A172 (cell line): ENCODE measurements at regions not wholly inside any gene's neighbourhood (a gene's known extent, or its start where the extent isn't known, plus 50 kb on each side); places are given as distances from the start of the nearest gene placed in this dataset.

Source experiments
- DNase-seq: peaks from one replicate; pipeline ENCODE4 v3.0.0-alpha.2; 2015; ENCODE audit warnings: low spot score

DNA sequence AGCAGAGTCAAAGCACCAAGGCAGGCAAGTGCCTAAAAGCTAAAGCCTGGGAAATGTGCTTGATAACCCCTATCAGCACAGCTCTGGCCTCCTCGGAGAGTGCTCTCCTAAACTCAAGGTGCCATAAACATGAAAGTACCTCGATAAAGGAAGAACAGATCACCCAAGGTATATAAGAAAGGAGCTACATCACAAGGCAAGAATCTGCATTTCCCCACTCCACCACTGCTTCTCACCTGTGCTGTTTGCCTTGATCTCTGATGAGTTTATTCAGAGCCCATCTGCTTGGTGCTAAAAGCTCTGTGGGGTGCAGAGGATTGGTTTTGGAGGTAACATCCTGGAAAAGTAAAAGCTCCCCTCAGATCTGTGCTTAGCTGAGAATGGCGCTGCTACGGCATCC, 449.5 kb upstream of the CDH5 start:
- DNase-seq = no peak

DNA sequence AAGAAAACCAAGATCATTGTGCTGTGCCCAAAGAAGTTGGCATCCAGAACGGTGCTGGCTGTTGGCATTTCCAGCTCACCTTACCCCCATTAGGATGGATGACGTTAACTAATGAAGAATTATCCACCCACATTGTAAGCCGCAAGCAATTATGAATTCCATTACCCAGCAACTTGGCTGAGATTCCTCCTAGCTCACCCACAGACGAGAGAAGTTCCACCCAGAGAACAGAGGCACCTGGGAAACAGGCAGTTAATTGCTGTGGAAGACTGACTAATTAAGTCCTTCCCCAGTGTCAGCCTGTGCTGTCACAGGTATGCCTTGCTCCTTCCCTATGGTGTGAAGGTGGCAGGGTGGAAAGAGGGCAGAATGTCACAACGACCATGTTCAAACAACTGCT, 456.2 kb upstream of the CDH5 start:
- DNase-seq = no peak

DNA sequence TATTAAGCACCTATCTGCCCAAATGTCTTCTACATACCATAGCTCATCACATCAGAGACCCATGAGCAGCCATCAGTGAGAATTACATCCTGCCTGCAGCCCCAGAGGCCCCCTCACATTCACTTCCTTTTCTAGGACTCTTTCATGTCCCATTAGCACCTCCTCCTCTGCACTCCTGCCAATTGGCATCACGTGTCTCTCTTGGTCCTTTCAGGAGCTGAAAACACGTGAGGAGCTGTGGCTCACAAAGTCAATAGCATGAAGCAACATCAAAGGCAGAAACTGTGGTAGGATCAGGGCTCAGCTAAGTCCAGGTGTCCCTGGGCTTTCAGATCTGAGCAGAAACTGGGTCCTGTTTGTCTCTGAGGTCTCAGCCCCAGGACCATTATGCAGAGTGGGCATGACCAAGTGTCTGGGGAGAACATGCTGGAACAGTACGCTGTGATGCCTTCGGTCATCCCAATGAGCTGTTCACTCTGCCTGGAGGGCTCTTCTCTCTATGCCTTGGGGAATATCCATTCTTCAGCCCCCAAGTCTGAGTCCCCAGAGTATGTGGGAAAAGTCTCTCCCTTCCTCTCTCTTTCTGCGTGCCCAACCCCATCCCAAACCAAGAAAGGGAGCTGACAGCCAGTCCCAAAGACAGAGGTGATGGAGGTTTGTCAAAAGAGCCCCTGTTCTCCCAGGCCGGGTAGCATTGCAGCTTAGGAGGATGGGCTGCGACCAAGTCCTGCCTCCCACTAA, 457.0 kb upstream of the CDH5 start:
- peak; percentile 10 for DNase-seq

DNA sequence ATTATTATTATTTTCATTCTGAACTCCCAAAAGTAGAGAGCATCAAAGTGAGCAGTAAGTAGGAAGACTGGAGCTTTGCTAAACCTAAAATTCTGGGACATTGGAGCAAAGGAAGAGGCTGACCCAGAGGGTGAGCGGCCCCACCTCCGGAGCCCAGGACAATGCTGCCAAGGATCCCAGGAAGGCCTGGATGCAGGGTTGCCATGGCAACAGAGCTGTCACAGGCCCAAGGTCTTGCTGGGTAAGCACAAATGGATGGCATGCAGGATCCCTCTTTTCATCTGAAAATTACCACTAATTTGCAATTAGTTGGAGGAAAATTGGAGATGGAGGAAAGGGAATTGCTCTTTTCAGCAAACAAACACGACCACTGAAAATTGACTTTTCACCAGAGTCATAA, 457.9 kb upstream of the CDH5 start:
- DNase-seq = no peak

DNA sequence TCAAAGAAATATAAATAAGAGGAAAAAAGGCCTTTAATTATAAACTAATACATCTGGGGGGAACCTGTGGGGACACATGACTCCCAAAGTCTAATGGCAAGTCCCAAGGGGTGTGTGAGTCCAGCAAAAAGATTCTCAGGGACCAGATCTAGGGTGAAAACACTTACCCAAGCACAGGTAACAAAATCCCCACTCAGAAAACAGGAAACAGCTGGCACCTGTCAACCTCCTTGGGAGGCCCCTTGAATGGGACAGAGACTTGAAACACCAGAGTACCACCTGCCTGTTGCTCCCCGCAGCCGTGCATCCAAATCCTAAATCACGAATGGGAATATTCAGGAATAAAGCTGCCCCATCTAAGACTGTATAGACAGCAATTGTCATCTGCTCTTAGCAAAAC, 461.2 kb upstream of the CDH5 start:
- DNase-seq = no peak

DNA sequence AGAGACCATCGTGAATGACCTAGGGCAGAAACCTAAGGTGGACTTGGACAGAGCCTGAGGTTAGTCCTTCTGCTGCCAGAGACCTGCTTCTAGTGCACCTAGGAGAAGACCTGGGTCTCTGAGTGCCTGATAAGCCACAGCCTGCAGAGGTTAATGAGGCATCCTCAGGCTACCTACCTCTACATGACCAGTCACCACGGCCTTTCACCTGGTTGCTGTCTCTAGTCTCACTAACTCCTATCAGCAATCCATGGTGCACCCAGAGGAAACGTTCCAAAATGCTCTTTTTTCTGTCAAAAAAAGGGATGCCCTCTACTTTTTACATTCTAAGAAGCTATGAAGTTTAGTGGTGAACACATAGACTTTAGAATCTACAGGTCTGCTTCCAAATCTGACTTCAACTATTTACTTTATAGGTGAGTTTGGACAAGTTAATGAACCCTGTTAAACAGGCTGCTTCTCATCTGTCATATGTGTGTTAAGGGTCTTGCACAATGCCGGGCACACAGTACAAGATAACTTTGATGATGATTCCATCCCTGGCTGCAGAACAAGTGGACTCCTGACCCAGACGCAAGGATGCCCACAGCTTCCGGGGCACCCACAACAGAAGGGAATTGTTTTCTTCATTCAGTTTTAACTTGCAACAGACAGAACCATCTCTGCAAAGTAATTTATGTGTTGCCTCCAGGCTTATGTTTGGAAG, 469.9 kb upstream of the CDH5 start:
- DNase-seq = no peak

DNA sequence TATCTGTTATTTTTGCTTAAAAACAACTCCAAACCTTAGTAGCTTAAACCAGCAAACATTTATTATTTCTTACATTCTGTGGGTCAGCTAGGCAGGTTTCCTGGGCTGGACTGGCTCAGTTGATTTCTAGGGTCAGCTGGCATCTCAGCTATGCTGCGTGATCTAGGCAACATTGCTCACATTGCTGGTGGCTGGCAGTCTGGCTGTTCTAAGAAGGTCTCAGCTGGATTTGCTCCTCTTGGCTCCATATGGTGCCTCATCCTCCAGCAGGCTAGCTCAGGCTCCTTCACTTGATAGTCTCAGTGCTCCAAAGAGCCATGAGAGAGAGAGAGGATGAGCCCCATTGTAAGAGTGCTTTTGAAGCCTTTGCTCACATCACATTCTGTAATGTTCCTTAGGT, 470.6 kb upstream of the CDH5 start:
- no peak for DNase-seq

DNA sequence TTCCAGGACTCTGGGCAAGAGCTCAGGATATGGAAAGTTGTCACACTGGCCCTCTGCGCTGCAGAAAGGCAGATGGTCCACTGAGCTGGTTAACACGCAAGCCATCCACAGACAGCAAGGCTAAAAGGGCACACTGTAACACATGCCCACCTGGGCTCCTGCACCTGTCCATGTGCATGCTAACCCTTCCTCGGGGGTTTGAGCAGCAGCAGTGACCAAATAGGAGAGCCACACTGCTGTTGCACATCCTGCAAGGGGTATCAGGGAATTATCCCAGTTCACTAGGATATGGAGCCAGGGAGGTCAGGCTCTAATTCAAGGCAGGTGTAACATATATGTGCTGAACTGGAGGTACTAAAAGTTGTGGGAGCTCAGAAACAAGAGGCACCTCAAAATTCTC, 471.0 kb upstream of the CDH5 start:
- no peak for DNase-seq

DNA sequence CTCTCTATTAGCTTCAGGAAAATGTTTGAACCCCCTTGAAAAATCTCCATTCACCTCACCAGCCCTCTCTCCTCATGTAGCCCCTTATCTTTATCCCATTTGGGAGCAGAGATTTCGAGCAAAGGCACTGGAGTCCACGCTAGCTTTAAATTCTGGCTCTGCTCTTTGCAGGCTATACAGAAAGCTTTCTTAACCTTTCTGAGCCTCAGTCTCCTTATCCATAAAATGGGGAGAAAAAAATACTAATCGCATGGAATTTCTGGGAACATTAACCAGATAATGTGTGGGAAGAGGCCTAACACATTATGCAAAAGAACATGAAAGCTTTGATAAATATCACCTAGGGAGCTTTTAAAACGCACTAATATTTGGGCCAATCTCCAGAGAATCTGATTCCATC, 476.3 kb upstream of the CDH5 start:
- no peak for DNase-seq

DNA sequence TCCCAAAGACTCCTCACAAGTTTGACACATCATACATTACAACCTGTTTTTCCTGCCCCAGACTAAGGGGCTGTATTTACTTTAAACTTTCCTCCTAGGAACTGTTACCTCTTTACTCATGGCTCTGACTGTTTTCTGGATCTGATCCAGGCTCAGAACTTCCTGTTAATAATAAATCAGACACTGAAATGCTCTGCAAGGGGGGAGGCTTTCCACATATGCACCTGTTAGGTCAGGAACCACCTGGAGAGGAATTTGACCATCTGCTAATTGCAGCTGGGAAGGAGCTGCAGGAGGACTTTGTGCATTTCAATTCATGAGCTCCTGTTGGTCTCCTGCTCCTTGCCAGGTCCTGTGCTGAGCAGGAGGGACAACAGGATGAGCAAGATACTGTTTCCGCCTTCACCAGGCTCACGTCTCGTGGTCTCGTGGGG, 476.9 kb upstream of the CDH5 start:
- peak; percentile 69 for DNase-seq

DNA sequence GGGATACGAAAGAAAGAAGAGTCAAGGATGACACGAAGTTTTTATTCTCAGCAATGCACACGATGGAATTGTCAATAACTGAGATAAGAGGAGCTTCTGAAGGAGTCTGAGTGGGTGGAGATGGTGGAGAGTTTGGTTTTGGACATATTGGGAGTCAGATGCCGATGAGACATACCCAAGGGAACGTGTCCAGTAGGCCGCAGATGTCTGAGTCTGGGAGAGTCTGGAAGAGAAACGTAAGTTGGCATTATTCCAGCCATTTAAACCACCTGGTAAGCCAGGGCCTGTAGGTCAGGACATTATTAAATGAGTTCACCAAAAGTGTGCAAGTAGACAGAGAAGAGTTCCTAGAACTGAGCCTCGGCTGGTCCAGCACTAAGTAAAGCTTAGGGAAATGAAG, 478.3 kb upstream of the CDH5 start:
- no peak for DNase-seq

DNA sequence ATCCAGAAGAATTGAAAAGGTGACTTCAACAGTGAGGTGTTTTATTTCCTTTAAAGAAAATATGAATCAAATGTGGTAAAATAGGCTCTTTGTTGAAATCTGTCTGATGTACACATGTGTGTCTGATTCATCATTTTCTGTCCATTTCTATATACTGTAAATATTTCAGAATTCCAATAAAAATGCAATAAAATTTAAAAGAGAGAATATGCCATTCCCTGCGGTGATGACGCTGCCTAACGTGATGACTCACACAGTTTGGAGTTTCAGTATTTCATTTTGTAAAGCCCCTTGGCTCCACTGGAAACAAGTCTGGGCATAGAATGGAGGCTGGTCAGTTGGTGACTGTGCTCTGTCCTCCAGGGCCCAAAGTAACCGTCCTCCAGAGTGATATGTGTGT, 482.5 kb upstream of the CDH5 start:
- peak; percentile 72 for DNase-seq

DNA sequence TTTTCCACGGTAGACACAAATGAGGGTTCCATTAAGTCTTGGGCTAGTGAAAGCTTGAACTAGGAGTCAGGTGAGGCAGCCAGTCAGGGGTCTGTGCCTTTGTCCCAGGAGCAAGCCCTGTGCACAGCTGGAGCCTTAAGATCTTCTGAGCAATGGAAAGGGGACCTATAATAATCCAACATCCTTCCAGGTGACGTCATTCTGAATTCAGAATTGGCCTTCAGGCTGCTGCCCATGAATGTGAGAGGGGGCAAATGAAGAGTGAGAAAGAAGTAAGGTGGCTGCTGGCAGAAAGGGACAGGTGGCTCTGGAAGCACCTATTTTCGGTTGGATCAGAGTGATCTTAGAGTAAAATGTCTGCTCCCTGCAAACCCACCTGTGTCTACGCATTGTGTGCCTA, 488.1 kb upstream of the CDH5 start:
- DNase-seq = no peak

DNA sequence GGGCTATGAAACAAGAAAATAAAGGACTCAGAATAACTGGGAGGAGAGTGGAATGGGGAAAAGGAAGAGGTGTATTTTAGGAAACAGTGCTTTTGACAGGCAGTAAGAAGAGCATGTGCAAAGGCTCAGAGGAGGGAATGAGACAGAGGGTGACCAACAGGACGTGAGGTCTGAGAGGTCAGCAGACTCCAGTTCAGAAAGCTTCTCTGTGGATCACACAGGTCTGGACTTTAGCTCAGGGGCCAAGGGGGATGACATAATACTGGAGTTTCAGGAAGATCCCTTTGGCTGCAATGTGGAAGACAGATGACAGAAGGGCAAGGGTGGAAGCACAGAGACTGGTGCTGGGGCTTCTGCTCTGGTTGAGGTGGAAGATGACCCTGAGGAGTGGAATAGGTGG, 489.9 kb upstream of the CDH5 start:
- DNase-seq = no peak

DNA sequence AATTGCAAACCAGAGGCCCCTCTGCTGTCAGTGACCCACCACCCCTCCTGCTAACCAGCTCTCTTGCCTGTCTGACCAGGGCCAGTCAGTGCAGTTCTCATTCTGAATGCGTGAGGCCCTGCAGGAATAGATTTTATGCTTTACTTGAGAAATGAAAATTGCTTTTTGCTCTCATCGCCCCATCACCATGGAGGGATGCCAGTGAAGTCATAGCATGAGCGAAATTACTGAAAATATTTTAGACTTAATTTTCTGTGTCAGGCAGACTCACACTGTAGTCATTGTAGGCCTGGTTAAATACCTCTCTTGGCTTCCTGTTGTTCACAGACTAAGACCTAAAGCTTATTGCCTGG, 490.5 kb upstream of the CDH5 start:
- no peak for DNase-seq

DNA sequence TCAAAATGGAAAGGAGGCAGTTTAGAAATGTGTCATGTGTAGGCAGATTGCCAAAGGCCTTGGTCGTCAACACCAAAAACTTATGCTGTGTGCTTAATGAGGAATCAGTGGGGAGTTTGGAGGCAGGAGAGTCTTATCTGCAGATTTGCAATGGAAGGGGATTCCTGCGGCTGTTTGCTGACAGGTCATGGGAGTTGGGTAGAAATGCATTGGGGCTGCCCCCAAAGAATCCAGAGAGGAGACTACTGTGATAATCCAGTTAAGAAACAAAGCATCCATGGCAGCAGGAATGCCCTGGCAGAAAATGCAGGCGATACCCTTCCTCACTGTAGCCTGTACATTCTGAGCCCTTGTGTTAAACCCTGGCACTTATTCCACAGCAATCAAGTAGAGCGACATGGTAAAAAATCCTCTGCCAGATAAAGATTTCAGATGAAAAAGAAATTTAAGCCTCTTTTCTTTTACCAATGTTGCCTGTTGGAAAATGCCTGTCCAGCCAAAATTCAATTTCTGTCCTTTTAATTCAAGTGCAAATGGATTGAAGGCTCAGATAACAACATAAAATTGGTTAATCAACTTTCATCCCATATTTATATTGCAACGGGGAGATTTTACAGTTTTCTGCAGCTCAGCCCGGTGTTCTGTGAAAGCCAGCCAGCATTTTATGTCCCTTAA, 491.0 kb upstream of the CDH5 start:
- peak; percentile 14 for DNase-seq

DNA sequence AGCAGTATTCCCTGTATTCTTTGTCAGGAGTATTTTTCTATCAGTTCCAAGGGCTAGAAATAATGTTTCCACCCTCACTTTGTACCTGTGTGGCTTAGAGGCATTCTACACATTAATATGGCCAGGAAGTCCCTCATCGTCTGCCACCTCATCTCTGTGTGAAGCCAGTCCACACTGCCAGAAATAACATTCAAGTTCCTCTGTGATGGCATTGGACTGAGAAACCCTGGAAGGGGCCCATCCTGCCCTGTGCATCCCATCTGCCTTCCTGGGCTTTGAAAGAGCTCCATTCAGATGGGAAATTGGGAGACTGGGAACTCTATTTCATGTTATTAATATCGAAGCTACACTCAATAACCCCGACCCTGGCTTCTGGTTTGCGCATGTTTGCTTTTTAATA, 497.2 kb upstream of the CDH5 start:
- DNase-seq = no peak

DNA sequence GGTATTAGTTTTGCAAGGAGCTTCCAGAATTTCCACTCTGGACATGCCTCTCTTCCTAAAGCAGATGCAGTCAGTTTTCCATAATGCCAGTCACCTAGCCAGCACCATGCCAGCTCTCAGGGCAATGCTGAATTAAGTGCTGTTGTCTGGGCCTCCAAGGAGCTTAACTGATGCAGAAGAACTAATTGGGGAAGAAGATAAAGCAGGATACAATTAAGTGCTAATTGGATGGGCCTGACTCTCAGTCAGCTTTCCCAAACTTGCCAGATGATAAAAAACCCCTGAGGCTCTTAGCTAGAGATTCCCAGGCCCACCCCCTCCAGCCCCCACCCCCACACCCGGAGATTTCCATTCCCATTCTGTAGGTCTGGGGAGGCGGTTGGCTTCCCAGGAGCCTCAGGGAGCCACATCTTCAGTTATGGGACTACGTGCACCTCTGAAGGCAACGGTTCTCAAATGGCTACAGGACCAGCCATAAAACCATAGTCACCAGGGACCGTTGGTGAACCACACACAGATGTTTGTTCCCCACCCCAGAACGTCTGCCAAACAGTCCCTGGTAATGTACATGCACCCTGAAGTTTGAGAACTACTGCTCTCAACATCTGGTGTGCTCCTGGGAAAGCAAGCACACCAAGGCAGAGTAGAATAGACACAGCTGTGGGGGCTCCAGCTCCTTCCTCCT, 499.1 kb upstream of the CDH5 start:
- no peak for DNase-seq

DNA sequence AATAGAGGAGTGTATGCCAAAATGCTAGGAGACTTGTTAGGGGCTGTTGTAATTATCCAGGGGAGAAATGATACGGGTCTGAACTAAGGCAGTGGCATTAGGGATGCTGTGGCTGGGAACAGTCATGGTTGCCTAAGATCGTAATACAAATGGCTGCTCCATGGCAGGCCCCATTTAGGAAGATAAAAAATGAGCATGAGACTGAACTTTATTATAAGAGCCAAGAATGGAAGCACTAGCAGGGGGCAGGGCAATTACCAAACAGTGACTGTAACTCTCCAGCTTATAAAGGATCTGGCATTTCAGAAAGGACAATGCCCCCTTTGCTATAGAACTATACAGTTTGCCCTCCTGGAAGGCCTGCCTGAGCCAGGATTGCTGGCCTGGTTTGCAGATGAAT, 503.3 kb upstream of the CDH5 start:
- DNase-seq = no peak

DNA sequence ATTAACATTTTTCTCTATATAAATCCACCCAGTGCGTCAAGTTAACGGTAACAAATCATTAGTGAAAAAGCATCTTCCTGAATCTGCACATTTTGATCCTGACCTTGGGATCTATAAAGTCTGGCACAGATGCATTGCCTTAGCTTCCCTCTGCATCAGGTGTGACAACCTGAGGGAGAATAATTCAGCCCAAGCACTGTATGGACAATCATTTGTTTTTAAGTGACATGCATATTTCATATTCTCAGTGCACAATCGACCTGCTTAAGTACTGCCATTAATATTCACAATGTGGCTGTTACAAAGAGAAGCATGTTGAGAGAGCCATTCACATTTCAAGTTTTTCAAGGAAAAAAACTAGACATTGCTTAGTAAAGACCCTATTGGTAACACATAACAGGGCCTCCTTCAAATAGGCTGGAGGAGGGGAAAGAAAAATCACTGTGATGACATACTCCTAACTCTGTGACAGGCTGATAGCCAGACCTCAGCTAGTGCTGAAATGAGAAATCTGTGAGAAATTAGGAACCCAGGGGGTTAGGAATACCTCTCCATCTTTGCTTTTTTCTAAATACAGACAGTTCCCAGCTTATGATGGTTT, 505.3 kb upstream of the CDH5 start:
- no peak for DNase-seq

DNA sequence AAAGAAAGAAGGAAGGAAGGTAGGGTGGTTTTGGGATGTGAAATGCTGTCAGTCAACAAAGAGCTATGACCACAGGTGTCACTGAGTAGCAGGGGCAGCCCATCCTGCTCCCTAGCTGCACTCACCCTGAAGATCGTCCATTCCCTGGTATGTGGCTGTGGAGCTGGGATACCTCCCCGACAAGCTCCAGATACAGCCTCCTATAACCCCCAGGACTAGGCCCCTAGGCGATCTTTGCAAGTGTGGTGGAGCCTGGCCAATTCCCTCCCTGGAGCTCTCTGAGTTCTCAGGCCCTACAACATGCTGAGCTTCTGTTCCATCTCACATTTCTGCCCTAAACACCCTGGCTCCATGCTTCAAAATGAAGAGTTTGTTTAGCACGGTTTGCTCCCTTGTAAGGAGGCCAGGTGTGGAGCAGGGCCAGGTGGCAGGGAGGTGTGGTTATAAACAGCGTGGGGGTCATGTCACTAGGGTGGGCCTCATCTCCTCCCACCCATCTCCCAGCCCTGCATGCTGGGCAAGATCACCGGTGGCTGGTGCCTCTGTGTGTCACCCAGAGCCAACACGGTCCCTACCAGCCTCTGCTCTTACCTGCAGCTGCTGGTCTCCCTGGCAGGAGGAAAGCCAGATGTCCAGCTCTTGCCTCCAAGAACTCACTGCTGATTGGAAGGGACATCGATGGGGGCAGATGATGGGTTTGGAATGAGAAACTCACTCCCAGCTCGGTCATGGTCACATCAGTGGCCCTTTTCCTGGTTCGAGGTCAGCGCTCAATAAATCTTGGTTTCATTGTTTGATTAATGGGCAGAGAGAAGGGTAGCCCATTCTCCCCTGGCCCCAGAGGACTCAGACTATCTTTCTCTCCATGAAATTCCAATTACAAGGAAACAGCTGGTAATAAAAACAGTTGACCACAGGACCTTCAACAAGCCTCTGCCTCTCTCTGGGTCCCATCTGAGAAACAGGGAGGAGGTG, 511.0 kb upstream of the CDH5 start:
- DNase-seq = no peak
